Panc1 (cell line): ENCODE measurements at regions not wholly inside any gene's neighbourhood (a gene's known extent, or its start where the extent isn't known, plus 50 kb on each side); places are given as distances from the start of the nearest gene placed in this dataset.
"Not testable (repeated sequence)": the region's sequence is repeated elsewhere in the genome, so short reads cannot be mapped to it uniquely, and the experiment has no call there.

ENCODE experiments used
- ATAC-seq: fragments of 200-7000 bp; cut with Tn5 transposase; 2 replicates; pipeline ENCODE4 v1.9.1; 2020; ENCODE audit warnings: mild to moderate bottlenecking, moderate library complexity
- BruUV-seq: library from RNA; stranded (reverse); fragments of 400-500 nt; replicated peaks from 2 replicates; lab custom pipeline; 2021; lab: Mats Ljungman, UMichigan
- CTCF ChIA-PET: fragments of 300-600 bp; sonication (Branson Sonifier 250); formaldehyde crosslinking; loops from one replicate; lab custom pipeline; 2022; ENCODE audit warnings: antibody characterized with exemption; lab: Charles Lee
- POLR2A ChIA-PET: fragments of 300-600 bp; sonication (Branson Sonifier 250); formaldehyde crosslinking; loops from one replicate; lab custom pipeline; 2022; ENCODE audit warnings: antibody characterized with exemption; lab: Charles Lee
- DNase-seq: peaks from one replicate; pipeline ENCODE4 v3.0.0-alpha.2; 2010; ENCODE audit warnings: low read depth, low spot score
- H3K27ac ChIP-seq: 2 replicates; pipeline ENCODE4 v1.5.1; 2011; ENCODE audit warnings: mild to moderate bottlenecking, low read length, inconsistent platforms
- H3K27me3 ChIP-seq: fragments of 200-500 bp; sonication (Bioruptor generic); 2 replicates; pipeline ENCODE4 v1.6.0; 2014; ENCODE audit warnings: low read length, inconsistent platforms; ENCODE audit not compliant: control insufficient read depth, insufficient read depth
- H3K36me3 ChIP-seq: fragments of 200-500 bp; sonication (Bioruptor generic); 2 replicates; pipeline ENCODE4 v1.5.1; 2014; ENCODE audit warnings: inconsistent platforms, mild to moderate bottlenecking, low read length, moderate library complexity; ENCODE audit not compliant: control insufficient read depth, insufficient read depth
- H3K4me1 ChIP-seq: 2 replicates; pipeline ENCODE4 v1.5.1; 2011; ENCODE audit warnings: inconsistent platforms, mild to moderate bottlenecking, low read length, moderate library complexity; ENCODE audit not compliant: control insufficient read depth, insufficient read depth
- H3K4me3 ChIP-seq, 2 experiments: 2 replicates each; pipeline ENCODE4 v1.5.1; 2011 to 2012; ENCODE audit warnings: low read depth in 2 of 2, low read length in 2 of 2, mild to moderate bottlenecking in 2 of 2, inconsistent platforms in 1 of 2, moderate library complexity in 1 of 2
- H3K9me3 ChIP-seq: fragments of 200-500 bp; sonication (Bioruptor generic); 2 replicates; pipeline ENCODE4 v1.5.1; 2014; ENCODE audit warnings: low read depth, mild to moderate bottlenecking, inconsistent platforms, low read length, moderate library complexity; ENCODE audit not compliant: control insufficient read depth, insufficient read depth
- POLR2AphosphoS5 ChIP-seq: IDR thresholded peaks from 2 replicates; pipeline ENCODE4 v1.6.1; 2012; ENCODE audit warnings: mild to moderate bottlenecking, low read depth, low read length, moderate library complexity
- REST ChIP-seq, 2 experiments: IDR thresholded peaks; 2 replicates each; pipeline ENCODE4 v1.6.1; 2011 to 2012; ENCODE audit warnings: low read depth in 2 of 2, control low read depth in 1 of 2, low read length in 1 of 2, mild to moderate bottlenecking in 1 of 2, moderate library complexity in 1 of 2; ENCODE audit not compliant: insufficient read depth in 1 of 2
- SIN3A ChIP-seq: IDR thresholded peaks from 2 replicates; pipeline ENCODE4 v1.6.1; 2012; ENCODE audit warnings: low read depth, mild to moderate bottlenecking, low read length, moderate library complexity, borderline replicate concordance; ENCODE audit not compliant: insufficient read depth
- TCF7L2 ChIP-seq: IDR thresholded peaks from 2 replicates; pipeline ENCODE4 v1.6.1; 2011; ENCODE audit warnings: mild to moderate bottlenecking, low read depth, low read length, inconsistent platforms
- in situ Hi-C: cut with HindIII; loops from 2 replicates; pipeline ENCODE4 v1.10.0; 2016; ENCODE audit warnings: low sequenced_read_pairs, low pct_unique_long_range_greater_than_20kb
- intact Hi-C: fragments of 100-400 bp; cut with micrococcal nuclease; formaldehyde crosslinking; loops from one replicate; pipeline ENCODE4 v1.10.0; 2022; ENCODE audit not compliant: unreplicated experiment
- TF ChIP-seq, protein P1 (sequence below): fragments of 450-650 bp; IDR thresholded peaks from 2 replicates; pipeline ENCODE4 v1.5.1; 2017; ENCODE audit warnings: mild to moderate bottlenecking

DNA sequence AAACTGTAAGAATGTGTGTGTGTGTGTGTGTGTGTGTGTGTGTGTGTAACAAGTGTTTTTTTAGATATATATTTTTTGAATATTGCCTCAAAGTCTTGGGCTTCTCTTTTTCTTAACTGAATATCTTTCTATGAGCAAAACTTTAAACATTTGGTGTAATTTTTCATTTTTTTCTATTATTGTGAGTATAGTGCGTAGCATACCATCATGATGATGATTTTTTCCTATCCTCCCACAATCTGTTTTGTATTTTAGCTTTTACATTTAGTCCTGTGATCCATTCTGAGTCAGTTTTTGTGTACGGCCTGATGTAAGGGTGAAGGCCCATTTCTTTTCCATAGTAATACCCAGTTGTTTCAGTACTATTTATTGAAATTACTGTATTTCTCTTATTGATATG lies 680.6 kb downstream of the TTLL7 start:
- H3K4me1 ChIP-seq: no peaks in the 10 kb centered on the region
- intact Hi-C loops (no loop called here), in situ Hi-C loops (no loop called here)
- BruUV-seq: no TSS peak
- no peak for DNase-seq
- peaks cover 4% of the 10 kb centered on the region; the same call in 1 of the 2 replicates for H3K9me3 ChIP-seq
- no peak overlapping the region for H3K27ac ChIP-seq
- no peak for ATAC-seq
- no peaks in the 10 kb centered on the region for H3K27me3 ChIP-seq
- H3K36me3 ChIP-seq: no peaks in the 10 kb centered on the region
- CTCF ChIA-PET: no interaction called here
- POLR2A ChIA-PET: no interaction called here
- TF ChIP-seq REST (IDR thresholded peaks at IDR 0.05; ENCODE audit: insufficient read depth in 1 of 2, low read depth in 2 of 2, low read length in 1 of 2) (no peak), SIN3A (no peak), TCF7L2 (no peak), POLR2AphosphoS5 (no peak)
- TF ChIP-seq, protein P1, sequence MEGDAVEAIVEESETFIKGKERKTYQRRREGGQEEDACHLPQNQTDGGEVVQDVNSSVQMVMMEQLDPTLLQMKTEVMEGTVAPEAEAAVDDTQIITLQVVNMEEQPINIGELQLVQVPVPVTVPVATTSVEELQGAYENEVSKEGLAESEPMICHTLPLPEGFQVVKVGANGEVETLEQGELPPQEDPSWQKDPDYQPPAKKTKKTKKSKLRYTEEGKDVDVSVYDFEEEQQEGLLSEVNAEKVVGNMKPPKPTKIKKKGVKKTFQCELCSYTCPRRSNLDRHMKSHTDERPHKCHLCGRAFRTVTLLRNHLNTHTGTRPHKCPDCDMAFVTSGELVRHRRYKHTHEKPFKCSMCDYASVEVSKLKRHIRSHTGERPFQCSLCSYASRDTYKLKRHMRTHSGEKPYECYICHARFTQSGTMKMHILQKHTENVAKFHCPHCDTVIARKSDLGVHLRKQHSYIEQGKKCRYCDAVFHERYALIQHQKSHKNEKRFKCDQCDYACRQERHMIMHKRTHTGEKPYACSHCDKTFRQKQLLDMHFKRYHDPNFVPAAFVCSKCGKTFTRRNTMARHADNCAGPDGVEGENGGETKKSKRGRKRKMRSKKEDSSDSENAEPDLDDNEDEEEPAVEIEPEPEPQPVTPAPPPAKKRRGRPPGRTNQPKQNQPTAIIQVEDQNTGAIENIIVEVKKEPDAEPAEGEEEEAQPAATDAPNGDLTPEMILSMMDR: no peak
- no peak overlapping the region for H3K4me3 ChIP-seq

DNA sequence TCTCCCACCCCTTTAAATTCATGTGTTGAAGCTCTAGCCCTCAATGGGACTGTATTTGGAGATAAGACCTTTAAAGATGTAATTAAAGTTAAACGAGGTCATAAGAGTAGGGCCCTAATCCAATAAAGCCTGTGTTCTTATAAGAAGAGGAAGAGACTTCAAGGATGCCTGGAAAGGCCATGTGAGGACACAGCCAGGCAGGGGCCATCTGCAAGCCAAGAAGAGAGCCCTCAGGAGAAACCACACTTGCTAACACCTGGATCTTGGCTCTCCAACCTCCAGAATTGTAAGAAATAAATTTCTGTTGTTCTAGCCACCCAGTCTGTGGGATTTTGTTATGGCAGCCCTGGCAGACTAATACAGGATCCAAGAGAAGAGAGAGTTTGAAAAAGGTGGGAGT lies 683.5 kb downstream of the TTLL7 start:
- H3K36me3 ChIP-seq, POLR2A ChIA-PET, intact Hi-C loops, H3K9me3 ChIP-seq, H3K4me3 ChIP-seq, ATAC-seq, BruUV-seq, in situ Hi-C loops, H3K27me3 ChIP-seq, H3K4me1 ChIP-seq, H3K27ac ChIP-seq, CTCF ChIA-PET, DNase-seq: not testable (repeated sequence)

DNA sequence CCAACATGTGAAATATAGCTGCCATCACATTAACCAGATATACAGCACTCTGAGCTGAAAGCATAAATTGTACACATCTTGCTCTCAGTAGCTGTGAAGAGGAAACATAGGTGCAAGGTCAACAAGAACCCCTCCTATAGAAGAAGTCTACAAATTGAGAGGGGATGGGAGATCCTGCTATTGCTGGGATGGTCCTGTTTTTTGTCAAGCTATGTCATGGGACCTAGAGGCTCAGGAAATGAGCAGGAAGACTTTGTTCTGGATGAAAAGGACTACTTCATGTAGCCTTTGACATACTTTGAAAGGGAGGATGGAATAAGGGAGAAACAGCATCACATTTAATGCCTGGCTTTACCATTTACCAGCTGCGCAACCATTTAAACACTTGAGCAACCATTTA lies 688.8 kb downstream of the TTLL7 start:
- H3K27me3 ChIP-seq: not testable (repeated sequence)

DNA sequence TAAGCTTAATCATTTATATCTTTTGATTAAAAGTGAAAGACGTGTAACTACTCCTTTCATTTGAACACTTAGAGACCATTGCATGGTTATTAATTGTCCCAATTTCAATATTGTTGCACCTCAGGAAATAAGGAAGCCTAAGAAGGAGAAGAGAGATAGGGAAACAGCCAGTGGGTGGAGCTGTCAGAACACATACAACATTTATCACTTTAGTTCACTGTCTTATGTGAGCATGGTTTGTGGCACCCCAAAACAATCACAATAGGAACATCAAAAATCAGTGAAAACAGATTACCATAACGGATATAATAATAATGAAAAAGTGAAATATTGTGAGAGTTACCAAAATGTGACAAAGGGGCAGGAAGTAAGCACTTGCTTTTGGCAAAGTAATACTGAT lies 689.9 kb downstream of the TTLL7 start:
- H3K27ac ChIP-seq, intact Hi-C loops, DNase-seq, ATAC-seq, H3K4me1 ChIP-seq, H3K27me3 ChIP-seq, H3K9me3 ChIP-seq, BruUV-seq, POLR2A ChIA-PET, in situ Hi-C loops, H3K36me3 ChIP-seq, H3K4me3 ChIP-seq, CTCF ChIA-PET: not testable (repeated sequence)

More for the DNA sequence above, 688.8 kb downstream of the TTLL7 start:
- H3K9me3 ChIP-seq, DNase-seq, H3K4me3 ChIP-seq, H3K36me3 ChIP-seq, BruUV-seq, intact Hi-C loops, H3K4me1 ChIP-seq, in situ Hi-C loops, ATAC-seq, H3K27ac ChIP-seq, CTCF ChIA-PET, POLR2A ChIA-PET: not testable (repeated sequence)

DNA sequence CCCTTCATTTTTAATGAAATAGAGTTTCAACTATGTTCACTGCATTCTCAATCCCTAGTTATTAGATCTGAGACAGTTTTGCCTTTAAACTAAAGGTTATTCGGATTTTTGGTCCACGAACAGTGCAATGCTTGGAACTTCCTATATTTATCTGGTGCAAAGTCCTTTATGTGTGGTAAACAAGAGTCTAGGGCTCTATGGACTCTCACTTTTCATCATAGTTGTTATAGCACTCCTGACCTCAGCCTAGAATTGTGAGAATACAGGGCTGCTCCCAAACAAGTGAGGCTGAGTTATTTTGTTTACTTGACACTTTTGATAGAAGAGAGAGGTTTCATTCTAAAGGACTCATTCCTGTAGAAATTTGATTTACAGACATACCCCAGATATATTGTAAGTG lies 692.1 kb downstream of the TTLL7 start:
- in situ Hi-C loops, H3K27me3 ChIP-seq, BruUV-seq, POLR2A ChIA-PET, H3K36me3 ChIP-seq, DNase-seq, H3K4me1 ChIP-seq, intact Hi-C loops, CTCF ChIA-PET, H3K27ac ChIP-seq, ATAC-seq, H3K4me3 ChIP-seq, H3K9me3 ChIP-seq: not testable (repeated sequence)
